Loucy (cell line): ENCODE measurements at regions not wholly inside any gene's neighbourhood (a gene's known extent, or its start where the extent isn't known, plus 50 kb on each side); places are given as distances from the start of the nearest gene placed in this dataset.

Source experiments
- EZH2phosphoT487 ChIP-seq: fragments of 200-600 bp; IDR thresholded peaks from 2 replicates; pipeline ENCODE4 v1.6.1; 2018; ENCODE audit warnings: antibody characterized with exemption, mild to moderate bottlenecking, moderate library complexity, borderline replicate concordance
- TF ChIP-seq, protein P1 (sequence below): fragments of 200-600 bp; sonication (generic); conservative IDR thresholded peaks from 2 replicates; pipeline ENCODE4 v1.5.1; 2014; ENCODE audit warnings: mild to moderate bottlenecking, antibody characterized with exemption, low read length

DNA sequence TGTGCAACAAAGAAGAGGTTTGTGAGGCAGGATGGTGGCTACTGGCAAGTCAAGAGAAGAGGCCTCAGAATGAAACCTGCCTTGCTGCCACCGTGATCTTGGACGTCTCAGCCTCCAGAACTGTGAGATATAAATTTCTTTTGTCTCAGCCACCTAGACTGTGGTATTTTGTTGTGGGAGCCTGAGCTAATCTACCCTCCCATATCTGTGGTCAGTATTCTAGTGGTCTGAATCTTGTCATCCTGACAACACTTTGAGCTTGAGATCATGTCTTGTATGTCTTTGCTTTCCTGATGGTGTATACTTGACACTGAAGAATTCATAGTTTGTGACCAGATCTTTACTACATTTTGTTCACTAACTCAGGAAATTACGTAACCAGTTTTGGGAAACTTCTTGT lies 240.6 kb upstream of the GOLIM4 start:
- TF ChIP-seq, protein P1, sequence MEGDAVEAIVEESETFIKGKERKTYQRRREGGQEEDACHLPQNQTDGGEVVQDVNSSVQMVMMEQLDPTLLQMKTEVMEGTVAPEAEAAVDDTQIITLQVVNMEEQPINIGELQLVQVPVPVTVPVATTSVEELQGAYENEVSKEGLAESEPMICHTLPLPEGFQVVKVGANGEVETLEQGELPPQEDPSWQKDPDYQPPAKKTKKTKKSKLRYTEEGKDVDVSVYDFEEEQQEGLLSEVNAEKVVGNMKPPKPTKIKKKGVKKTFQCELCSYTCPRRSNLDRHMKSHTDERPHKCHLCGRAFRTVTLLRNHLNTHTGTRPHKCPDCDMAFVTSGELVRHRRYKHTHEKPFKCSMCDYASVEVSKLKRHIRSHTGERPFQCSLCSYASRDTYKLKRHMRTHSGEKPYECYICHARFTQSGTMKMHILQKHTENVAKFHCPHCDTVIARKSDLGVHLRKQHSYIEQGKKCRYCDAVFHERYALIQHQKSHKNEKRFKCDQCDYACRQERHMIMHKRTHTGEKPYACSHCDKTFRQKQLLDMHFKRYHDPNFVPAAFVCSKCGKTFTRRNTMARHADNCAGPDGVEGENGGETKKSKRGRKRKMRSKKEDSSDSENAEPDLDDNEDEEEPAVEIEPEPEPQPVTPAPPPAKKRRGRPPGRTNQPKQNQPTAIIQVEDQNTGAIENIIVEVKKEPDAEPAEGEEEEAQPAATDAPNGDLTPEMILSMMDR, result no peak
- no peak for TF ChIP-seq EZH2phosphoT487
